ENCODE measurements at regions not wholly inside any gene's neighbourhood (a gene's known extent, or its start where the extent isn't known, plus 50 kb on each side); places are given as distances from the start of the nearest gene placed in this dataset.
"Not testable (repeated sequence)": the region's sequence is repeated elsewhere in the genome, so short reads cannot be mapped to it uniquely, and the experiment has no call there.

GRCh38 chr12:24643120-24644119 is 305.5 kb downstream of the BCAT1 start:
- H3K4me1 ChIP-seq (ENCODE audit: control insufficient read depth, insufficient read depth, low read length) = no peaks in the 10 kb centered on the region
- no peaks in the 10 kb centered on the region for H3K36me3 ChIP-seq (ENCODE audit: control insufficient read depth, insufficient read depth, low read length)
- H3K27ac ChIP-seq (ENCODE audit: low read length) = no peak overlapping the region
- no peaks in the 10 kb centered on the region for H3K27me3 ChIP-seq (ENCODE audit: control insufficient read depth, insufficient read depth, low read length)
- no peak overlapping the region for H3K4me3 ChIP-seq (ENCODE audit: low read length)
- H3K9me3 ChIP-seq (ENCODE audit: control insufficient read depth, insufficient read depth, low read length) = no peaks in the 10 kb centered on the region
- 100% methylated on average over 1 of the region's 4 CpGs for WGBS (ENCODE audit: insufficient coverage, insufficient read length)
- DNase-seq (ENCODE audit: low read depth, low spot score) = no peak

GRCh38 chr12:24639641-24640040 is 309.3 kb downstream of the BCAT1 start:
- no peak for DNase-seq (ENCODE audit: low read depth, low spot score)
- no CpG with 5 or more reads among the region's 1 CpG for WGBS (ENCODE audit: insufficient coverage, insufficient read length)
- no peaks in the 10 kb centered on the region for H3K9me3 ChIP-seq (ENCODE audit: control insufficient read depth, insufficient read depth, low read length)
- H3K4me3 ChIP-seq (ENCODE audit: low read length) = no peak overlapping the region
- H3K27me3 ChIP-seq (ENCODE audit: control insufficient read depth, insufficient read depth, low read length) = no peaks in the 10 kb centered on the region
- no peaks in the 10 kb centered on the region for H3K36me3 ChIP-seq (ENCODE audit: control insufficient read depth, insufficient read depth, low read length)
- H3K4me1 ChIP-seq (ENCODE audit: control insufficient read depth, insufficient read depth, low read length) = no peaks in the 10 kb centered on the region
- no peak overlapping the region for H3K27ac ChIP-seq (ENCODE audit: low read length)

GRCh38 chr12:24632466-24632865 is 316.4 kb downstream of the BCAT1 start:
- Histone ChIP-seq H3K4me1 (ENCODE audit: control insufficient read depth, insufficient read depth, low read length) (no peaks in the 10 kb centered on the region), H3K4me3 (ENCODE audit: low read length) (no peak overlapping the region), H3K36me3 (ENCODE audit: control insufficient read depth, insufficient read depth, low read length) (no peaks in the 10 kb centered on the region), H3K9me3 (ENCODE audit: control insufficient read depth, insufficient read depth, low read length) (no peaks in the 10 kb centered on the region), H3K27me3 (ENCODE audit: control insufficient read depth, insufficient read depth, low read length) (no peaks in the 10 kb centered on the region), H3K27ac (ENCODE audit: low read length) (no peak overlapping the region)
- WGBS (ENCODE audit: insufficient coverage, insufficient read length) = no CpG with 5 or more reads among the region's 1 CpG
- no peak for DNase-seq (ENCODE audit: low read depth, low spot score)

- Histone ChIP-seq H3K36me3 (ENCODE audit: control insufficient read depth, insufficient read depth, low read length) (no peaks in the 10 kb centered on the region), H3K27ac (ENCODE audit: low read length) (no peak overlapping the region), H3K4me3 (ENCODE audit: low read length) (no peak overlapping the region), H3K27me3 (ENCODE audit: control insufficient read depth, insufficient read depth, low read length) (no peaks in the 10 kb centered on the region), H3K4me1 (ENCODE audit: control insufficient read depth, insufficient read depth, low read length) (no peaks in the 10 kb centered on the region), H3K9me3 (ENCODE audit: control insufficient read depth, insufficient read depth, low read length) (no peaks in the 10 kb centered on the region)
- no peak for DNase-seq (ENCODE audit: low read depth, low spot score)
- no CpG with 5 or more reads among the region's 3 CpGs for WGBS (ENCODE audit: insufficient coverage, insufficient read length)
Measured at GRCh38 chr12:24631676-24632426, 317.1 kb downstream of the BCAT1 start.

- DNase-seq (ENCODE audit: low read depth, low spot score) = no peak
- no peaks in the 10 kb centered on the region for H3K9me3 ChIP-seq (ENCODE audit: control insufficient read depth, insufficient read depth, low read length)
- WGBS (ENCODE audit: insufficient coverage, insufficient read length) = no CpG with 5 or more reads among the region's 2 CpGs
- H3K4me1 ChIP-seq (ENCODE audit: control insufficient read depth, insufficient read depth, low read length) = no peaks in the 10 kb centered on the region
- no peaks in the 10 kb centered on the region for H3K27me3 ChIP-seq (ENCODE audit: control insufficient read depth, insufficient read depth, low read length)
- H3K27ac ChIP-seq (ENCODE audit: low read length) = no peak overlapping the region
- no peaks in the 10 kb centered on the region for H3K36me3 ChIP-seq (ENCODE audit: control insufficient read depth, insufficient read depth, low read length)
- H3K4me3 ChIP-seq (ENCODE audit: low read length) = no peak overlapping the region
Measured at GRCh38 chr12:24630856-24631255, 318.0 kb downstream of the BCAT1 start.

- no peaks in the 10 kb centered on the region for H3K27me3 ChIP-seq (ENCODE audit: control insufficient read depth, insufficient read depth, low read length)
- no CpG with 5 or more reads among the region's 1 CpG for WGBS (ENCODE audit: insufficient coverage, insufficient read length)
- no peaks in the 10 kb centered on the region for H3K36me3 ChIP-seq (ENCODE audit: control insufficient read depth, insufficient read depth, low read length)
- H3K4me3 ChIP-seq (ENCODE audit: low read length) = no peak overlapping the region
- H3K27ac ChIP-seq (ENCODE audit: low read length) = no peak overlapping the region
- no peak for DNase-seq (ENCODE audit: low read depth, low spot score)
- H3K9me3 ChIP-seq (ENCODE audit: control insufficient read depth, insufficient read depth, low read length) = no peaks in the 10 kb centered on the region
- no peaks in the 10 kb centered on the region for H3K4me1 ChIP-seq (ENCODE audit: control insufficient read depth, insufficient read depth, low read length)
Measured at GRCh38 chr12:24630446-24630845, 318.5 kb downstream of the BCAT1 start.

- H3K4me1 ChIP-seq (ENCODE audit: control insufficient read depth, insufficient read depth, low read length) = 0 out of 2 replicates have a peak, but pooled peaks cover 2% of the 10 kb centered on the region
- no peaks in the 10 kb centered on the region for H3K27me3 ChIP-seq (ENCODE audit: control insufficient read depth, insufficient read depth, low read length)
- WGBS (ENCODE audit: insufficient coverage, insufficient read length) = no CpG with 5 or more reads among the region's 2 CpGs
- no peak overlapping the region for H3K27ac ChIP-seq (ENCODE audit: low read length)
- DNase-seq (ENCODE audit: low read depth, low spot score) = no peak
- no peaks in the 10 kb centered on the region for H3K36me3 ChIP-seq (ENCODE audit: control insufficient read depth, insufficient read depth, low read length)
- H3K9me3 ChIP-seq (ENCODE audit: control insufficient read depth, insufficient read depth, low read length) = no peaks in the 10 kb centered on the region
- no peak overlapping the region for H3K4me3 ChIP-seq (ENCODE audit: low read length)
Measured at GRCh38 chr12:24625103-24625502, 323.8 kb downstream of the BCAT1 start.

- not testable (repeated sequence) for H3K27me3 ChIP-seq (ENCODE audit: control insufficient read depth, insufficient read depth, low read length); DNase-seq (ENCODE audit: low read depth, low spot score); H3K4me1 ChIP-seq (ENCODE audit: control insufficient read depth, insufficient read depth, low read length); H3K9me3 ChIP-seq (ENCODE audit: control insufficient read depth, insufficient read depth, low read length); H3K36me3 ChIP-seq (ENCODE audit: control insufficient read depth, insufficient read depth, low read length); H3K4me3 ChIP-seq (ENCODE audit: low read length); H3K27ac ChIP-seq (ENCODE audit: low read length)
- no CpG with 5 or more reads among the region's 6 CpGs for WGBS (ENCODE audit: insufficient coverage, insufficient read length)
Measured at GRCh38 chr12:24619954-24620353, 328.9 kb downstream of the BCAT1 start.

GRCh38 chr12:24617471-24617870 is 331.4 kb downstream of the BCAT1 start:
- DNase-seq (ENCODE audit: low read depth, low spot score) = no peak
- H3K27me3 ChIP-seq (ENCODE audit: control insufficient read depth, insufficient read depth, low read length) = no peaks in the 10 kb centered on the region
- no peaks in the 10 kb centered on the region for H3K36me3 ChIP-seq (ENCODE audit: control insufficient read depth, insufficient read depth, low read length)
- WGBS (ENCODE audit: insufficient coverage, insufficient read length) = no CpG with 5 or more reads among the region's 5 CpGs
- no peak overlapping the region for H3K27ac ChIP-seq (ENCODE audit: low read length)
- no peak overlapping the region for H3K4me3 ChIP-seq (ENCODE audit: low read length)
- no peaks in the 10 kb centered on the region for H3K4me1 ChIP-seq (ENCODE audit: control insufficient read depth, insufficient read depth, low read length)
- no peaks in the 10 kb centered on the region for H3K9me3 ChIP-seq (ENCODE audit: control insufficient read depth, insufficient read depth, low read length)

- Histone ChIP-seq H3K9me3 (ENCODE audit: control insufficient read depth, insufficient read depth, low read length) (no peaks in the 10 kb centered on the region), H3K4me3 (ENCODE audit: low read length) (no peak overlapping the region), H3K36me3 (ENCODE audit: control insufficient read depth, insufficient read depth, low read length) (no peaks in the 10 kb centered on the region), H3K27me3 (ENCODE audit: control insufficient read depth, insufficient read depth, low read length) (no peaks in the 10 kb centered on the region), H3K4me1 (ENCODE audit: control insufficient read depth, insufficient read depth, low read length) (no peaks in the 10 kb centered on the region), H3K27ac (ENCODE audit: low read length) (no peak overlapping the region)
- DNase-seq (ENCODE audit: low read depth, low spot score) = no peak
- no CpG with 5 or more reads among the region's 3 CpGs for WGBS (ENCODE audit: insufficient coverage, insufficient read length)
Measured at GRCh38 chr12:24615967-24616411, 332.9 kb downstream of the BCAT1 start.
